ENCODE measurements at regions not wholly inside any gene's neighbourhood (a gene's known extent, or its start where the extent isn't known, plus 50 kb on each side); places are given as distances from the start of the nearest gene placed in this dataset.

- no peak overlapping the region for H3T11ph ChIP-seq (ENCODE audit: low read length)
- no peak overlapping the region for H3K9ac ChIP-seq (ENCODE audit: extremely low read depth, insufficient read length, low read length)
- no peak overlapping the region for H2BK5ac ChIP-seq (ENCODE audit: insufficient read length, low read length)
- no peak overlapping the region for H2AFZ ChIP-seq (ENCODE audit: low read length)
- no peak for TF ChIP-seq CTCF (conservative IDR thresholded peaks at IDR 0.05)
- H2BK15ac ChIP-seq (ENCODE audit: low read depth, low read length): no peak overlapping the region
- H3K27me3 ChIP-seq (ENCODE audit: insufficient read depth, low read length): no peaks in the 10 kb centered on the region
- H3K14ac ChIP-seq (ENCODE audit: insufficient read depth, low read length): no peak overlapping the region
- H2BK20ac ChIP-seq (ENCODE audit: low read depth, low read length, poor library complexity, severe bottlenecking): no peak overlapping the region
- no peaks in the 10 kb centered on the region for H3K27me3 Mint-ChIP-seq (ENCODE audit: low read depth)
- H4K8ac ChIP-seq (replicated peaks; ENCODE audit: insufficient read length, low read depth, low read length): no peak overlapping the region
- no peak overlapping the region for H3K56ac ChIP-seq (ENCODE audit: insufficient read length, low read depth, low read length)
- no peak overlapping the region for H4K5ac ChIP-seq (ENCODE audit: insufficient read length, low read depth, low read length)
- no peak overlapping the region for H3K4ac ChIP-seq (ENCODE audit: low read depth, low read length)
- H3K4me1 ChIP-seq (ENCODE audit: insufficient read depth, low read length): no peaks in the 10 kb centered on the region
- H3K4me1 Mint-ChIP-seq: peaks cover 7% of the 10 kb centered on the region in 2 experiments
- no peaks in the 10 kb centered on the region for H3K9me3 ChIP-seq (ENCODE audit: control insufficient read depth, low read depth, low read length)
- H3K79me2 ChIP-seq (ENCODE audit: insufficient read depth, low read length): no peaks in the 10 kb centered on the region
- no CpG with 5 or more reads among the region's 4 CpGs for WGBS (ENCODE audit: extremely low coverage, insufficient read length, low lambda C conversion rate)
- DNase-seq: no peak
- no peak overlapping the region for H2AK5ac ChIP-seq (ENCODE audit: insufficient read length, low read length)
- H3K18ac ChIP-seq (ENCODE audit: insufficient read length, low read depth, low read length): no peak overlapping the region
- no peak overlapping the region for H3K27ac Mint-ChIP-seq
- H3K79me1 ChIP-seq (ENCODE audit: insufficient read depth, low read depth, low read length, poor library complexity, severe bottlenecking): no peaks in the 10 kb centered on the region
- no peaks in the 10 kb centered on the region for H3K36me3 Mint-ChIP-seq (ENCODE audit: insufficient read depth in 1 of 3, low read depth in 3 of 3)
- H3K23me2 ChIP-seq (ENCODE audit: insufficient read length, low read depth, low read length, poor library complexity, severe bottlenecking): no peaks in the 10 kb centered on the region
- H3K4me3 Mint-ChIP-seq: no peak overlapping the region
- H4K20me1 ChIP-seq (ENCODE audit: control insufficient read depth, insufficient read depth, insufficient read length): no peaks in the 10 kb centered on the region
- H2BK120ac ChIP-seq (ENCODE audit: low read depth, low read length, poor library complexity, severe bottlenecking): no peak overlapping the region
- H3K27ac ChIP-seq (ENCODE audit: insufficient read length, low read depth, low read length): no peak overlapping the region
- no peak overlapping the region for H2BK12ac ChIP-seq (ENCODE audit: insufficient read length, low read depth, low read length)
- H3K9me3 Mint-ChIP-seq: no peaks in the 10 kb centered on the region
- H3K23ac ChIP-seq (ENCODE audit: insufficient read length, low read depth, low read length): no peak overlapping the region
- no peak overlapping the region for H4K91ac ChIP-seq (ENCODE audit: insufficient read length, low read depth, low read length)
- H3K4me2 ChIP-seq (ENCODE audit: insufficient read depth, insufficient read length, low read length): no peak overlapping the region
Observed at GRCh38 chr2:149702571-149702970, 115.0 kb upstream of the MMADHC start.
